ENCODE measurements at regions not wholly inside any gene's neighbourhood (a gene's known extent, or its start where the extent isn't known, plus 50 kb on each side); places are given as distances from the start of the nearest gene placed in this dataset.
"Not testable (repeated sequence)": the region's sequence is repeated elsewhere in the genome, so short reads cannot be mapped to it uniquely, and the experiment has no call there.

DNA sequence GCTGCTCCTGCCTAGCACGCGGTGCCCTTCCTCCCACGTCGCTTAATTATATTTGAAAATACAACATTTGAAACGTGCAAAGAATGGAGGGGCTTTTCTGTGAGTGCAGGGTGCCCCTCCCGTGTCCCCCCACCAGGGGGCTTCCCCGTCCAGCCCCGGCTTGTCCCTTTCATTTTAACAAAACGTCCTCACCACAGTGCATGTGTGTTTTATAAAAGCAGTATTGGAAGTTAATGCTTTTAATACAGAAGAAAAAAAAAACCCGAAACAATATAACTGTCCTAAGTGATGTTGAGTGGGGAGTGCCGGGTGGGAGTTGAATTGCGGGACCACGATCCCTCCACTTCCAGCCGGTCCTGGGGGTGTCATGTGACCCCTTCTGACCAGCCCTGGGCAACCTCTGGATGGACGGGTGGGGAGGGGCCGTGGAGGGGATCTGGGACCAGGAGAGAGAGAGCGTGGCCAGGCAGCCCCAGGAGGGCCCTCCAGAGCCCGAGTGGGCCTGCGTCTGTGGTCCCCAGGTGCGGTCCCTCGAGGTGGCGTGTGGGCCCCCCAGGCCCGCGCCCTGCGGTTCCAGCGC lies 155.3 kb downstream of the TMEM121 start:
- H3K27me3 ChIP-seq (ENCODE audit: insufficient read depth, low read length); H3K4me3 ChIP-seq (ENCODE audit: low read length); H3K27ac ChIP-seq (ENCODE audit: low read length); H3K36me3 ChIP-seq (ENCODE audit: insufficient read depth, low read depth, low read length); H3K4me1 ChIP-seq (ENCODE audit: insufficient read depth, low read length); H3K9me3 ChIP-seq (ENCODE audit: insufficient read depth, low read depth, low read length); H3K9ac ChIP-seq (ENCODE audit: low read depth, low read length): not testable (repeated sequence)

GRCh38 chr14:105682442-105682841 lies 156.1 kb downstream of the TMEM121 start:
- not testable (repeated sequence) for H3K36me3 ChIP-seq (ENCODE audit: insufficient read depth, low read depth, low read length); H3K9ac ChIP-seq (ENCODE audit: low read depth, low read length); H3K4me3 ChIP-seq (ENCODE audit: low read length); H3K27me3 ChIP-seq (ENCODE audit: insufficient read depth, low read length); H3K4me1 ChIP-seq (ENCODE audit: insufficient read depth, low read length); H3K27ac ChIP-seq (ENCODE audit: low read length)
- peaks cover 14% of the 10 kb centered on the region for H3K9me3 ChIP-seq (ENCODE audit: insufficient read depth, low read depth, low read length)

DNA sequence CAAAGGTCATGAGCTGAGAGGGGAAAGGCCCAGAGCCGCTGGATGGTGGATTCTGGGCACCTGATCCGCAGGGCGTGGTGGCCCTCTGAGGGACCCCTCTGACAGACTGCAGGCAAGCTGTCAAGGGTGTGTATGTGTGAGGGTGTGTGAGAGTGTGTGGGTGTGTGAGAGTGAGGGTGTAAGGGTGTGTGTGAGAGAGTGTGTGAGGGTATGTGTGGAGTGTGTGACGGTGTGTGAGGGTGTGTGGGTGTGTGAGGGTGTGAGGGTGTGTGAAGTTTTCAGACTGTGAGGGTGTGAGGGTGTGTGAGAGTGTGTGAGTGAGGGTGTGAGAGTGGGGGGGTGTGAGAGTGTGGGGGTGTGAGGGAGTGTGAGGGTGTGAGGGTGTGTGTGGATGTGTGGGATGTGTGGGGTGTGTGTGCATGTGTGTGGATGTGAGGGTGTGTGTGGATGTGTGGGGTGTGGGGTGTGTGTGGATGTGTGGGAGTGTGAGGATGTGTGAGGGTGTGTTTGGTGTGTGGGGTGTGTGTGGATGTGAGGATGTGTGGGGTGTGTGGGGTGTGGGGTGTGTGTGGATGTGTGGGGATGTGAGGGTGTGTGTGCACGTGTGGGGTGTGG lies 156.7 kb downstream of the TMEM121 start:
- Histone ChIP-seq H3K9me3 (ENCODE audit: insufficient read depth, low read depth, low read length) (peaks cover 20% of the 10 kb centered on the region), H3K9ac (ENCODE audit: low read depth, low read length) (no peak overlapping the region), H3K27me3 (ENCODE audit: insufficient read depth, low read length) (no peaks in the 10 kb centered on the region), H3K36me3 (ENCODE audit: insufficient read depth, low read depth, low read length) (no peaks in the 10 kb centered on the region), H3K4me1 (ENCODE audit: insufficient read depth, low read length) (no peaks in the 10 kb centered on the region), H3K4me3 (ENCODE audit: low read length) (no peak overlapping the region), H3K27ac (ENCODE audit: low read length) (no peak overlapping the region)

GRCh38 chr14:105684056-105684455 lies 157.7 kb downstream of the TMEM121 start:
- not testable (repeated sequence) for H3K27ac ChIP-seq (ENCODE audit: low read length); H3K4me3 ChIP-seq (ENCODE audit: low read length); H3K9ac ChIP-seq (ENCODE audit: low read depth, low read length); H3K27me3 ChIP-seq (ENCODE audit: insufficient read depth, low read length); H3K36me3 ChIP-seq (ENCODE audit: insufficient read depth, low read depth, low read length); H3K4me1 ChIP-seq (ENCODE audit: insufficient read depth, low read length)
- H3K9me3 ChIP-seq (ENCODE audit: insufficient read depth, low read depth, low read length): peaks cover 25% of the 10 kb centered on the region

- H3K36me3 ChIP-seq (ENCODE audit: insufficient read depth, low read depth, low read length); H3K4me3 ChIP-seq (ENCODE audit: low read length); H3K27me3 ChIP-seq (ENCODE audit: insufficient read depth, low read length); H3K4me1 ChIP-seq (ENCODE audit: insufficient read depth, low read length); H3K27ac ChIP-seq (ENCODE audit: low read length); H3K9ac ChIP-seq (ENCODE audit: low read depth, low read length): not testable (repeated sequence)
- peaks cover 29% of the 10 kb centered on the region for H3K9me3 ChIP-seq (ENCODE audit: insufficient read depth, low read depth, low read length)
Measured at GRCh38 chr14:105684597-105684996, 158.2 kb downstream of the TMEM121 start.

- Histone ChIP-seq H3K27me3 (ENCODE audit: insufficient read depth, low read length) (no peaks in the 10 kb centered on the region), H3K4me1 (ENCODE audit: insufficient read depth, low read length) (no peaks in the 10 kb centered on the region), H3K27ac (ENCODE audit: low read length) (no peak overlapping the region), H3K9me3 (ENCODE audit: insufficient read depth, low read depth, low read length) (peaks cover 33% of the 10 kb centered on the region), H3K4me3 (ENCODE audit: low read length) (no peak overlapping the region), H3K36me3 (ENCODE audit: insufficient read depth, low read depth, low read length) (no peaks in the 10 kb centered on the region), H3K9ac (ENCODE audit: low read depth, low read length) (no peak overlapping the region)
Measured at GRCh38 chr14:105685003-105685402, 158.6 kb downstream of the TMEM121 start.

DNA sequence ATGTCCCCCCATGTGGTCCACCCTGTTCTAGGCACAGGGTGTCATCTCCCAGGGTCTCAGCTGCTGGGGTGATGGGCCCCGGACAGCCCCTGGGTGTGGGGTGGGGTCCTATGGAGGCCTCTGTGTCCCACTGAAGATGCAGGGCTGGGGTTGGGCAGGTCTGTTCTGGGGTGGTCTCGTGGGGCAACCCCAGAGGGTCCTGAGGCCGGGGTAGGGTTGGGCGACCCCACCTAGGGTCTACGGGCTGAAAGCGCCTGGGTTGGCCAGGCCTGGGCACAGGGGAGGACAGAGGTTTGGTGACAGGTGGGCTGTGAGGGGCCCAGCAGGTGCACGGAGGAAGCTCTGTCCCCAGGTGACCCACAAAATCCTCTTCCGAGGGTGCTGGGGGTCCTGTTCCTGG lies 159.2 kb downstream of the TMEM121 start:
- H3K9ac ChIP-seq (ENCODE audit: low read depth, low read length); H3K4me3 ChIP-seq (ENCODE audit: low read length); H3K36me3 ChIP-seq (ENCODE audit: insufficient read depth, low read depth, low read length); H3K27ac ChIP-seq (ENCODE audit: low read length); H3K27me3 ChIP-seq (ENCODE audit: insufficient read depth, low read length); H3K4me1 ChIP-seq (ENCODE audit: insufficient read depth, low read length): not testable (repeated sequence)
- H3K9me3 ChIP-seq (ENCODE audit: insufficient read depth, low read depth, low read length): peaks cover 39% of the 10 kb centered on the region

- H3K9ac ChIP-seq (ENCODE audit: low read depth, low read length); H3K27me3 ChIP-seq (ENCODE audit: insufficient read depth, low read length); H3K36me3 ChIP-seq (ENCODE audit: insufficient read depth, low read depth, low read length); H3K4me1 ChIP-seq (ENCODE audit: insufficient read depth, low read length); H3K4me3 ChIP-seq (ENCODE audit: low read length); H3K27ac ChIP-seq (ENCODE audit: low read length): not testable (repeated sequence)
- H3K9me3 ChIP-seq (ENCODE audit: insufficient read depth, low read depth, low read length): peaks cover 43% of the 10 kb centered on the region
Measured at GRCh38 chr14:105686050-105686449, 159.7 kb downstream of the TMEM121 start.

DNA sequence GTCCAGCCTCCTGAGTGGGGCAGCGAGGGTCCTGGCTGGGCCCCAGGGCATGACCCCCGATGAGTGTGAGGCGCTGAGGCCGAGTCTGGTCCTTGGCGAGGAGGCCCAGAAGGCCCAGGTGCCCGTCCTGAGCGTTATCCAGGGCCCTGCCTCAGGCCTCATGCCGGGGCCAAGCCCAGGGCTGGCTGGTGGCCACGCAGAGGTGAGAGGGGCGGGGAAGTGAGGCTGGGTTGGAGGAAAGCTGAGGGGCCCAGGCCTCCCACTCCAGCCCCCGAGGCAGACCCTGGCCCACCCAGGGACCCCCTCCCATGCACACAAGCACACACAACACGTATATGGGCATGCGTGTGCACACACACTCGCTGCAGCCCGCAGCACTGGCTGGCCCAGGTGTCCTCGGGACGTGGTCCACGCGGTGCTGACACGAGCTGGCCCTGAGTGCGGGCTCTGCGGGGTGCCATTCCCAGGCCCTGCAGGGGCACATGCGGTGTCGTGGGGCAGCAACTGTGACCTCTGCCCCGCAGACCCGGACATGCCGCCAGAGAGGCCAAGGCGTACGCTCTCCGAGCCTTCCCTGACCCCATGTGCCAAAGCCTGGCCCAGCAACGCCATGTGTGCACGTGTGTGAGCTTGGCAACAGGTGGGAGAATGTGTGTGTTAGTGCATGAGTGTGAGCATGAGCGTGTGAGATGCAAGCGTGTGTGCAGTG lies 160.2 kb downstream of the TMEM121 start:
- H3K9me3 ChIP-seq (ENCODE audit: insufficient read depth, low read depth, low read length): peaks cover 45% of the 10 kb centered on the region
- H3K4me1 ChIP-seq (ENCODE audit: insufficient read depth, low read length); H3K9ac ChIP-seq (ENCODE audit: low read depth, low read length); H3K36me3 ChIP-seq (ENCODE audit: insufficient read depth, low read depth, low read length); H3K4me3 ChIP-seq (ENCODE audit: low read length); H3K27me3 ChIP-seq (ENCODE audit: insufficient read depth, low read length); H3K27ac ChIP-seq (ENCODE audit: low read length): not testable (repeated sequence)

GRCh38 chr14:105687171-105688022 lies 161.0 kb downstream of the TMEM121 start:
- not testable (repeated sequence) for H3K36me3 ChIP-seq (ENCODE audit: insufficient read depth, low read depth, low read length); H3K9ac ChIP-seq (ENCODE audit: low read depth, low read length); H3K27me3 ChIP-seq (ENCODE audit: insufficient read depth, low read length); H3K27ac ChIP-seq (ENCODE audit: low read length); H3K4me1 ChIP-seq (ENCODE audit: insufficient read depth, low read length); H3K4me3 ChIP-seq (ENCODE audit: low read length)
- H3K9me3 ChIP-seq (ENCODE audit: insufficient read depth, low read depth, low read length): peaks cover 45% of the 10 kb centered on the region

DNA sequence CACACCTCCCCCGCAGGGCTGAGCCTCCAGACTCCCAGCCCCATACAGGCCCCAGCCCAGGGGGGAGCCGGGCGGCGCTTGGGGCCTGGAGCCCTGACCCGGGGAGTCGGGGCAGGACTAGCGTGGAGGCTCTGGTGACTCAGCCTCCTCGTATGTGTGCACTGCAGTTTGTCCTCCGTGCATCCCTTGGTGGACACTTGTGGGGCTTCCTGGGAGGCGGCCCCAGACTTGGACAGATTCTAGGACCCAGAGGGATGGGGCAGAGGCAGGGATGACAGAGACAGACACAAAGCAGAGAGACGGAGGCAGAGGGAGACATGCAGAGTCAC lies 161.6 kb downstream of the TMEM121 start:
- not testable (repeated sequence) for H3K27ac ChIP-seq (ENCODE audit: low read length); H3K27me3 ChIP-seq (ENCODE audit: insufficient read depth, low read length); H3K4me3 ChIP-seq (ENCODE audit: low read length); H3K9ac ChIP-seq (ENCODE audit: low read depth, low read length); H3K36me3 ChIP-seq (ENCODE audit: insufficient read depth, low read depth, low read length); H3K4me1 ChIP-seq (ENCODE audit: insufficient read depth, low read length)
- peaks cover 45% of the 10 kb centered on the region for H3K9me3 ChIP-seq (ENCODE audit: insufficient read depth, low read depth, low read length)
